Panc1 (cell line): ENCODE measurements at regions not wholly inside any gene's neighbourhood (a gene's known extent, or its start where the extent isn't known, plus 50 kb on each side); places are given as distances from the start of the nearest gene placed in this dataset.

ENCODE experiments used
- ATAC-seq: fragments of 200-7000 bp; cut with Tn5 transposase; 2 replicates; pipeline ENCODE4 v1.9.1; 2020; ENCODE audit warnings: mild to moderate bottlenecking, moderate library complexity
- BruUV-seq: library from RNA; stranded (reverse); fragments of 400-500 nt; replicated peaks from 2 replicates; lab custom pipeline; 2021; lab: Mats Ljungman, UMichigan
- CTCF ChIA-PET: fragments of 300-600 bp; sonication (Branson Sonifier 250); formaldehyde crosslinking; loops from one replicate; lab custom pipeline; 2022; ENCODE audit warnings: antibody characterized with exemption; lab: Charles Lee
- POLR2A ChIA-PET: fragments of 300-600 bp; sonication (Branson Sonifier 250); formaldehyde crosslinking; loops from one replicate; lab custom pipeline; 2022; ENCODE audit warnings: antibody characterized with exemption; lab: Charles Lee
- DNase-seq: peaks from one replicate; pipeline ENCODE4 v3.0.0-alpha.2; 2010; ENCODE audit warnings: low read depth, low spot score
- H3K27ac ChIP-seq: 2 replicates; pipeline ENCODE4 v1.5.1; 2011; ENCODE audit warnings: mild to moderate bottlenecking, low read length, inconsistent platforms
- H3K27me3 ChIP-seq: fragments of 200-500 bp; sonication (Bioruptor generic); 2 replicates; pipeline ENCODE4 v1.6.0; 2014; ENCODE audit warnings: low read length, inconsistent platforms; ENCODE audit not compliant: control insufficient read depth, insufficient read depth
- H3K36me3 ChIP-seq: fragments of 200-500 bp; sonication (Bioruptor generic); 2 replicates; pipeline ENCODE4 v1.5.1; 2014; ENCODE audit warnings: inconsistent platforms, mild to moderate bottlenecking, low read length, moderate library complexity; ENCODE audit not compliant: control insufficient read depth, insufficient read depth
- H3K4me1 ChIP-seq: 2 replicates; pipeline ENCODE4 v1.5.1; 2011; ENCODE audit warnings: inconsistent platforms, mild to moderate bottlenecking, low read length, moderate library complexity; ENCODE audit not compliant: control insufficient read depth, insufficient read depth
- H3K4me3 ChIP-seq, 2 experiments: 2 replicates each; pipeline ENCODE4 v1.5.1; 2011 to 2012; ENCODE audit warnings: low read depth in 2 of 2, low read length in 2 of 2, mild to moderate bottlenecking in 2 of 2, inconsistent platforms in 1 of 2, moderate library complexity in 1 of 2
- H3K9me3 ChIP-seq: fragments of 200-500 bp; sonication (Bioruptor generic); 2 replicates; pipeline ENCODE4 v1.5.1; 2014; ENCODE audit warnings: low read depth, mild to moderate bottlenecking, inconsistent platforms, low read length, moderate library complexity; ENCODE audit not compliant: control insufficient read depth, insufficient read depth
- POLR2AphosphoS5 ChIP-seq: IDR thresholded peaks from 2 replicates; pipeline ENCODE4 v1.6.1; 2012; ENCODE audit warnings: mild to moderate bottlenecking, low read depth, low read length, moderate library complexity
- SIN3A ChIP-seq: IDR thresholded peaks from 2 replicates; pipeline ENCODE4 v1.6.1; 2012; ENCODE audit warnings: low read depth, mild to moderate bottlenecking, low read length, moderate library complexity, borderline replicate concordance; ENCODE audit not compliant: insufficient read depth
- TCF7L2 ChIP-seq: IDR thresholded peaks from 2 replicates; pipeline ENCODE4 v1.6.1; 2011; ENCODE audit warnings: mild to moderate bottlenecking, low read depth, low read length, inconsistent platforms
- in situ Hi-C: cut with HindIII; loops from 2 replicates; pipeline ENCODE4 v1.10.0; 2016; ENCODE audit warnings: low sequenced_read_pairs, low pct_unique_long_range_greater_than_20kb
- intact Hi-C: fragments of 100-400 bp; cut with micrococcal nuclease; formaldehyde crosslinking; loops from one replicate; pipeline ENCODE4 v1.10.0; 2022; ENCODE audit not compliant: unreplicated experiment
- TF ChIP-seq, protein P1 (sequence below), 2 experiments: IDR thresholded peaks; 2 replicates each; pipeline ENCODE4 v1.6.1; 2011 to 2012; ENCODE audit warnings: low read depth in 2 of 2, control low read depth in 1 of 2, low read length in 1 of 2, mild to moderate bottlenecking in 1 of 2, moderate library complexity in 1 of 2; ENCODE audit not compliant: insufficient read depth in 1 of 2
- TF ChIP-seq, protein P2 (sequence below): fragments of 450-650 bp; IDR thresholded peaks from 2 replicates; pipeline ENCODE4 v1.5.1; 2017; ENCODE audit warnings: mild to moderate bottlenecking

DNA sequence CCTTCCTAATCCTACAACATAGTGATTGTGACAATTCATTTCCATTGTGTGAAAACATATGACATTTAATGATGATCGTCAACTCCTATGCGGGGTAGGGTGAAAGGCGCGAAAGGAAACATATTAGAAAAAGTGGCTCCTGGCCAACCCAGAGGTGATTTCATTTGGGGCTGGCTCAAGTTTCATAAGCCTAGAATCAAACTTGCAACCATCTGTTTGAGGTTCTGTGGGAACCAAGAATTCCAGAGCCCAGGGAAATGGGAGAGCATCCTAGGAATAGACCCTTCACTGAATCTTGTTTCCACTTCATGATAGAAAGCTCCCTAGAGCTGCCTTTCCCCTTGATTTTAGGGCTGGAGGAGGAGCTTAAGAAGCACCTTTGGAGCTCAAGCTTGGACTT is 101.3 kb upstream of the EGFL6 start:
- no peak for TF ChIP-seq SIN3A
- TF ChIP-seq POLR2AphosphoS5: no peak
- H3K27ac ChIP-seq: no peak overlapping the region
- ChIA-PET POLR2A (no interaction called here), CTCF (no interaction called here)
- in situ Hi-C loops: no loop called here
- BruUV-seq: no TSS peak
- H3K27me3 ChIP-seq: no peaks in the 10 kb centered on the region
- H3K4me3 ChIP-seq: no peak overlapping the region
- intact Hi-C loops: no loop called here
- H3K4me1 ChIP-seq: no peaks in the 10 kb centered on the region
- H3K9me3 ChIP-seq: no peaks in the 10 kb centered on the region
- no peaks in the 10 kb centered on the region for H3K36me3 ChIP-seq
- no peak for DNase-seq
- ATAC-seq: no peak

DNA sequence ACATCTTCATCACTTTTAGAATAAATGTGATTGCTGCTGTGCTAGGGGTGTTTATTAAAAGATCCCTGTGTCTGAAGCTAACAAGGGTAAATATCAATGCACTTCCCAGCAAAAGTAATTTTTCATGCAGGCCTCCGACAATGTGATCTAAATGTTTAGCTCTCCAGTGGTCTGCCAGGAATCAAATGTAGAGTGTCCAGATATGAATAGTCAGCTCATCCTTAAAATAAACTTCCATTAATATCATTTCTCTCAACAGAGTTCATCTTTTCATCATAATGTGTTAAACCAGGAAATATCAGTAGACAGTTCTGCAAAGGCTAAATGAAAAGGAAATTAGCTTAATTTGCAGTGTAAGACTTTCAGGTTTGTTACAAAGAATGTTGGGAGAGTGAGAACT is 102.2 kb upstream of the EGFL6 start:
- no peak overlapping the region for H3K27ac ChIP-seq
- H3K4me3 ChIP-seq: no peak overlapping the region
- no peak for TF ChIP-seq POLR2AphosphoS5
- TF ChIP-seq, protein P1, sequence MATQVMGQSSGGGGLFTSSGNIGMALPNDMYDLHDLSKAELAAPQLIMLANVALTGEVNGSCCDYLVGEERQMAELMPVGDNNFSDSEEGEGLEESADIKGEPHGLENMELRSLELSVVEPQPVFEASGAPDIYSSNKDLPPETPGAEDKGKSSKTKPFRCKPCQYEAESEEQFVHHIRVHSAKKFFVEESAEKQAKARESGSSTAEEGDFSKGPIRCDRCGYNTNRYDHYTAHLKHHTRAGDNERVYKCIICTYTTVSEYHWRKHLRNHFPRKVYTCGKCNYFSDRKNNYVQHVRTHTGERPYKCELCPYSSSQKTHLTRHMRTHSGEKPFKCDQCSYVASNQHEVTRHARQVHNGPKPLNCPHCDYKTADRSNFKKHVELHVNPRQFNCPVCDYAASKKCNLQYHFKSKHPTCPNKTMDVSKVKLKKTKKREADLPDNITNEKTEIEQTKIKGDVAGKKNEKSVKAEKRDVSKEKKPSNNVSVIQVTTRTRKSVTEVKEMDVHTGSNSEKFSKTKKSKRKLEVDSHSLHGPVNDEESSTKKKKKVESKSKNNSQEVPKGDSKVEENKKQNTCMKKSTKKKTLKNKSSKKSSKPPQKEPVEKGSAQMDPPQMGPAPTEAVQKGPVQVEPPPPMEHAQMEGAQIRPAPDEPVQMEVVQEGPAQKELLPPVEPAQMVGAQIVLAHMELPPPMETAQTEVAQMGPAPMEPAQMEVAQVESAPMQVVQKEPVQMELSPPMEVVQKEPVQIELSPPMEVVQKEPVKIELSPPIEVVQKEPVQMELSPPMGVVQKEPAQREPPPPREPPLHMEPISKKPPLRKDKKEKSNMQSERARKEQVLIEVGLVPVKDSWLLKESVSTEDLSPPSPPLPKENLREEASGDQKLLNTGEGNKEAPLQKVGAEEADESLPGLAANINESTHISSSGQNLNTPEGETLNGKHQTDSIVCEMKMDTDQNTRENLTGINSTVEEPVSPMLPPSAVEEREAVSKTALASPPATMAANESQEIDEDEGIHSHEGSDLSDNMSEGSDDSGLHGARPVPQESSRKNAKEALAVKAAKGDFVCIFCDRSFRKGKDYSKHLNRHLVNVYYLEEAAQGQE (IDR thresholded peaks at IDR 0.05; ENCODE audit: insufficient read depth in 1 of 2, low read depth in 2 of 2, low read length in 1 of 2): no peak
- no peak for TF ChIP-seq SIN3A
- TF ChIP-seq, protein P2, sequence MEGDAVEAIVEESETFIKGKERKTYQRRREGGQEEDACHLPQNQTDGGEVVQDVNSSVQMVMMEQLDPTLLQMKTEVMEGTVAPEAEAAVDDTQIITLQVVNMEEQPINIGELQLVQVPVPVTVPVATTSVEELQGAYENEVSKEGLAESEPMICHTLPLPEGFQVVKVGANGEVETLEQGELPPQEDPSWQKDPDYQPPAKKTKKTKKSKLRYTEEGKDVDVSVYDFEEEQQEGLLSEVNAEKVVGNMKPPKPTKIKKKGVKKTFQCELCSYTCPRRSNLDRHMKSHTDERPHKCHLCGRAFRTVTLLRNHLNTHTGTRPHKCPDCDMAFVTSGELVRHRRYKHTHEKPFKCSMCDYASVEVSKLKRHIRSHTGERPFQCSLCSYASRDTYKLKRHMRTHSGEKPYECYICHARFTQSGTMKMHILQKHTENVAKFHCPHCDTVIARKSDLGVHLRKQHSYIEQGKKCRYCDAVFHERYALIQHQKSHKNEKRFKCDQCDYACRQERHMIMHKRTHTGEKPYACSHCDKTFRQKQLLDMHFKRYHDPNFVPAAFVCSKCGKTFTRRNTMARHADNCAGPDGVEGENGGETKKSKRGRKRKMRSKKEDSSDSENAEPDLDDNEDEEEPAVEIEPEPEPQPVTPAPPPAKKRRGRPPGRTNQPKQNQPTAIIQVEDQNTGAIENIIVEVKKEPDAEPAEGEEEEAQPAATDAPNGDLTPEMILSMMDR: no peak
- TF ChIP-seq TCF7L2: no peak
- in situ Hi-C loops: no loop called here
- H3K27me3 ChIP-seq: no peaks in the 10 kb centered on the region
- ATAC-seq (no peak), DNase-seq (no peak)
- no peaks in the 10 kb centered on the region for H3K4me1 ChIP-seq
- intact Hi-C loops: no loop called here
- POLR2A ChIA-PET: no interaction called here
- CTCF ChIA-PET: no interaction called here
- no peaks in the 10 kb centered on the region for H3K9me3 ChIP-seq
- no peaks in the 10 kb centered on the region for H3K36me3 ChIP-seq
- BruUV-seq: no TSS peak

DNA sequence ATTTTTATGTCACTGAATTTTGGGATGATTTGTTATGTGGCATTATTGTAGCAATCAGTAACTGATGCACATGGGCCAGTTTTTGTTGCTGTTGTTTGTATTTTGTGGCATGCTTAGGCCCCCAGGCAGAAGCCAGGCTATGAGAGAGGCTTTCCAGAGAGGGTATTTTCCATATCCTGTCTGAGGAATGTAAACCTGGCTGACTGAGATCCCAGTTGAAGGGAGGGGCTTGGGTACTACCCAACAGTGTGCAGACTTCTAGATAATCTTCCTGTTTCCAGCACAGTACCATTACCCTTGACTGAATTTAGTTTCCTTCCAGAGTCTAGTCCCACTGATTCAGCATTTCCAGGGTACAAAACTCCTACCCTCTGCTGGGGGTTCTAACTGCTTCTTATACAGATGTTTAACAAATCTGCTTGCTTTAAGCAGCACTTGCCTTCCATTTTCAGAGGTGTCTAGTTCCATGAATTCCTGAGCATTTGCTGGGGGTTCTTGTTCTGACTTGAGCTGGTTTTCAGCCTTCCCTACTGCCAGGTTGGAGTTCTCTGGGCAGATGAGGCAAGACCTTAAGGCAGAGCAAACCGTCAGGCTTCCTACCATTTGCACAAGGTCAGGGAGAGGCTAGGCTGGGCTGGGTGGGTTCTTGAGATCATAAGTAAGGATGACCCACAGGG is 104.7 kb upstream of the EGFL6 start:
- DNase-seq (no peak), ATAC-seq (no peak)
- H3K27ac ChIP-seq: no peak overlapping the region
- no peaks in the 10 kb centered on the region for H3K4me1 ChIP-seq
- intact Hi-C loops: no loop called here
- no TSS peak for BruUV-seq
- CTCF ChIA-PET: no interaction called here
- POLR2A ChIA-PET: no interaction called here
- H3K4me3 ChIP-seq: no peak overlapping the region
- TF ChIP-seq TCF7L2 (no peak), SIN3A (no peak), POLR2AphosphoS5 (no peak)
- TF ChIP-seq, protein P1 (IDR thresholded peaks at IDR 0.05; ENCODE audit: insufficient read depth in 1 of 2, low read depth in 2 of 2, low read length in 1 of 2): no peak
- H3K9me3 ChIP-seq: no peaks in the 10 kb centered on the region
- in situ Hi-C loops: no loop called here
- H3K36me3 ChIP-seq: no peaks in the 10 kb centered on the region
- H3K27me3 ChIP-seq: no peaks in the 10 kb centered on the region
